HG02885 (cell line): ENCODE measurements at regions not wholly inside any gene's neighbourhood (a gene's known extent, or its start where the extent isn't known, plus 50 kb on each side); places are given as distances from the start of the nearest gene placed in this dataset.

ENCODE experiments used
- ATAC-seq: cut with Tn5 transposase; IDR thresholded peaks from one replicate; pipeline ENCODE4 v1.9.1; 2021; ENCODE audit warnings: mild to moderate bottlenecking; ENCODE audit not compliant: unreplicated experiment, poor library complexity

GRCh38 chr5:145158730-145159129 lies 676.4 kb downstream of the PRELID2 start:
- ATAC-seq, result no peak

DNA sequence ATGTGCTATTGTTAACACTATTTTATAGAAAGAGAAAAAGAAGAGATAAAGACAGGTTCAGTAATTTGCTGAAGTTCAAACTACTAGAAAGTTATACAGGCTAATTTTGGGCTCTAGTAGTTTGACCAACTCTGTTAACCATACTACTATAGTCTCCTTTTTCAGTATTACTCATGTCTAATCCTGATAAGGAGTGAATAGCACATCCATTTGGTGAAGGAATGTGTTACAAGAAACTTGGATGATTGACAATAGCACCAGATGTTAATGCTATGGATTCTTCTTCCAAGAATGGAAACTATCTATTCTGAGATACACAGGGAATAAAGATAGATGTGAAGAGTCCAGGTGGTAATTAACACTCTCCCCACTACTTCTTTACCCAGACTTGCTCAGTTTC lies 677.3 kb downstream of the PRELID2 start:
- no peak for ATAC-seq

GRCh38 chr5:145141534-145141933 lies 693.6 kb downstream of the PRELID2 start:
- no peak for ATAC-seq

DNA sequence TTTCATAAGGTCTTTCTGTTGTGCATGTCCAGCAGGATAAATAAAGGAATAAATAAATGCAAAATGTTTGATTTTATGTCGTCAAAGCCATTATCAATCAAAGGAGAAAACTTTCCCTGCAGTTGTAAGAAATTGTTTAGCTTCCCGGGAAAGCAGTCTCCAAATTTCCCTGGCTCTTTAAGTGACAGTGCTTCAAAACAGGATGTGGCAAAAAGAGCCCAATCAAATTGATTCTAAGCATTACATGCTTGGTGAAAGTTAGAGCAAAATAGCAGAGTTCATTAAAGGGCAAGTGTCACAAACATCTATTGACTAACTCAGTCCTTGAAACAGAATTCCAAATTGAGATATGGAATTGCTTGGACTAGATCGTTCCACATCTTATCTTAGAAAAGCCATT lies 704.1 kb downstream of the PRELID2 start:
- no peak for ATAC-seq

DNA sequence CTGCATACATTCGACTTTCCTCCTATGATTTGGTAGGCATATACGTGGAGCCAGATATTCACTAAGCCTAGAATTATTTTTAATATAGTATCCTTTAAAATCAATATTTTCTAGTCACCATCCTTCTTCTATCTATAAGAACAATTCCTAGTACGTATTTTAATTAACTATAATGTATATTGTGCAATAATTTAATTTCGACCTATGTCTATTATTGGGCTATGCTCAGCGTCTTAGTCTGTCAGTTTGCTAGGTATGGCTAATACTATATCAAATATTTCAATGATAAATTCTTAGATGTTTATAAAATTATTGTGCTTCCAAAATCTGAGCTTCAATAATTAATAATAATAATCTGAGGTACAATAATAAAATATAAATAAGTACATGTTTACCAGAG lies 705.3 kb downstream of the PRELID2 start:
- no peak for ATAC-seq

- ATAC-seq, result no peak
These were observed 710.3 kb downstream of the PRELID2 start for GRCh38 chr5:145124806-145125205.

DNA sequence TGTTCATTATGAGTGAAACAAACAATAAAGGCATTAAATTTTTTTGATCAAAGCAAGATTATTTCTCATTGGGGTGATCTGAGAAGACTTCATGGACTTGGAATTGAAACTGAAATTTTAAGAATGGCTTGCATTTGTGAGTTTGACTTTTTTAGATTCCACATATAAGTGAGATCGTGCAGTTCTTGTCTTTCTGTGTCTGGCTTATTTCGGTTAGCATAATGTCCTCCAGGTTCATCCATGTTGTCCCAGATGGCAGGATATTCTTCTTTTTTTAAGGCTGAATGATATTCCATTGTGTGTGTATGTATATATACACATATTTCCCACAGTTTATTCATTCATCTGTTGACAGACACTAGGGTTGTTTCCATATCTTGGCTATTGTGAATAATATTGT lies 716.5 kb downstream of the PRELID2 start:
- no peak for ATAC-seq

DNA sequence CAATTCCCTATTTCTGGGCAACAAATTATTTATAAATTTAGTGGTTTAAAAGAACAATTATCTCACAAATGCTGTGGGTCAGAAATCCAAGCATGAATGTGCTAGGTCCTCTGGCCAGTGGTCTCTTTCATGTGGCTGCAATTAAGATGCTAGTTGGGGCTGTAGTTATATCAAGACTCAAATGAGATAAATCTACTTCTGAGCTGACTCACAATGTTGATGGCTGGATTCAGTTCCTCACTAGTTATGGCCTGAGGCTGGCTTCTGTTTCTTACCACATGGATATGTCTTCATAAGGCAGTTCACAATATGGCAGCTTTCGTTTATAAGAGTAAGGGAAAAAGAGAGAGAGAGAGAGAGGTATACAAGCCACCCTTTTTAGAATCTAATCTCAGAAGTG lies 717.0 kb downstream of the PRELID2 start:
- ATAC-seq, result no peak

DNA sequence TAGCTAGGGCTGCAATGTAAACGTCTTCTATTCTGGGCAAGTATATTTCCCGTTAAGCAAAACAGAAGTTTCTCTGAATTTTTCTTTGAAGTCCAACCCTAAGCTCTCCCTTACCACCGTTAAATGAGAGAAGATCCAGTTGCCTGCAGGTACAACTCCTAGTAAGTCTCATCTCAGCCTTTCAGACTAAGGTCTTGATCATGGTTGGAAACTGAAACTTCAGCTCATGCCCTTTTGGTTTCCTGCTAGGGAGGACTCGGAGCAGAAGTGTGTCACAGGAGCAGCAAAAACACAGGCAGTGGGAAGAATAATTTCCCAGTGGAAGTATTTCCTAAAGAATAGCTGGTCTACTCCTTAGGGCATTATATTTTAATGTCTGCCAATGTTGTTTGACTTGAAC lies 717.9 kb downstream of the PRELID2 start:
- no peak for ATAC-seq

DNA sequence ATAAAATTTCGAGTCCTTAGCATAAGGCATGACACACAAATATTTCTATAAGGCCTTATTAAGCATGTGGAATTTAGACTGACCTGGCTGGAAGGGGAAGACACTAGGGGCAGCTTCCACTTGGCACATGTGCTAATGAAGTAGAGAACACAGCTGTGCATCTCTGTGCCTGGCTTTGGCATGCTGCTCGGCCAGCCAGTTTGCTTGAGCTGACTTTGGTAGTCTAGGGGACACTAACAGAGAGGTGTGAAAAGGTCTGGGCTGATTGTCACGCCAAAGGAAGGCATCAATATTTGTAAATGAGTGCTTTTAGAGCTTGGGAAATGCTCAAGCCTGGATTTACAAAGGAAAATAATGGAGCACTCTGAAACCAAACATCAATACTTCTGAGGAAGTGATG lies 723.7 kb downstream of the PRELID2 start:
- no peak for ATAC-seq

DNA sequence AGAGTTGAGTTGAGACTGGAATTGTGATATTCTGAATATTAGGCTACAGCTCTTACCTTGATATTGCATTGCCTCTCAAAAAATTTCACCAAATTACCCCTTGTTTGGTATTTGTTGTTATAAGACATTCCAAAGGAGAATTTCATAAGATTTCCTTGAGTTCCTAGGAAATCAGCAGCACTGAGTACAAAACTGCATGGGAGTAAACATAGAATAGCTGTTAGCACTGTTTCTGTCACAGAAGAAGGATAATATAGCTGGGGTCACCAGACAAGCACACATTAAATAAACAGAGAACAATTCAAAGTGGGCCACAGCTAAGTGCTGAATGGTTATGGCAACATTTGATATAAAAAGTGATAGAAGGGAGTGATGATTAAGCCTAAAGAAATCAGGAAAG lies 724.3 kb downstream of the PRELID2 start:
- no peak for ATAC-seq

GRCh38 chr5:145110181-145110580 lies 725.0 kb downstream of the PRELID2 start:
- no peak for ATAC-seq

GRCh38 chr5:145105384-145105783 lies 729.8 kb downstream of the PRELID2 start:
- no peak for ATAC-seq

GRCh38 chr5:145104106-145104505 lies 731.0 kb downstream of the PRELID2 start:
- no peak for ATAC-seq

GRCh38 chr5:145101246-145101645 lies 733.9 kb downstream of the PRELID2 start:
- ATAC-seq, result peak; percentile 51

DNA sequence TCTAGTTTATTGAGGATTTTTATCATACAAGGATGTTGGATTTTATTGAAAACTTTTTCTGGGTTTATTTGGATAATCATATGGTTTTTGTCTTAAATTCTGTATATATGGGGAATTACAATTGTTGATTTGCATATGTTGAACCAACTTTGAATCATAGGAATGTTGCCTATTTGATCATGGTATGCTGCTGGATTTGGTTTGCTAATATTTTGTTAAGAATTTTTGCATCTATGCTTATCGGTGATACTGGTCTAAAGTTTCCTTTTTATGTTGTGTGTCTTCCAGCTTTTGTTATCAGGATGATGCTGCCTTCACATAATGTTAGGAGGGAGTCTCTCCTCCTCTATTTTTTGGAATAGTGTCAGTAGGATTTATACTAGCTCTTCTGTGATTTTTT lies 745.0 kb downstream of the PRELID2 start:
- no peak for ATAC-seq

DNA sequence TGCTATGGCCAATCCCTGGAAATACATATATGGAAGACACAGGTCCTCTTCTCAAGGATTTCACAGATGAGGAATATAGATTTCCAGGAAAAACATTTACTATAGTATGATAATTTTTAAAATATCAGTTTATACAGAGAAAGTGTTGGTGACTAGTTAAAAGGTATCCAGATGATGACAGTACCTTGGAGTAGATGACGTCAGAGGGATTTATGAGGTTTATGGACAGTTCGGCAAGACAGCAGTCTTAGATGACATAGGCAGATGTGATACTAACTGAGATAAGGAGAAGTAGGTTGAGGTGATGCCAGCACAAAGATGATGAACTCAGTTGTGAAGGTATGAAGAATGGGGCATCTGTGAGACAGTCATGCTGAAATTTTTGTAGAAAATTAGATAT lies 750.3 kb downstream of the PRELID2 start:
- no peak for ATAC-seq

DNA sequence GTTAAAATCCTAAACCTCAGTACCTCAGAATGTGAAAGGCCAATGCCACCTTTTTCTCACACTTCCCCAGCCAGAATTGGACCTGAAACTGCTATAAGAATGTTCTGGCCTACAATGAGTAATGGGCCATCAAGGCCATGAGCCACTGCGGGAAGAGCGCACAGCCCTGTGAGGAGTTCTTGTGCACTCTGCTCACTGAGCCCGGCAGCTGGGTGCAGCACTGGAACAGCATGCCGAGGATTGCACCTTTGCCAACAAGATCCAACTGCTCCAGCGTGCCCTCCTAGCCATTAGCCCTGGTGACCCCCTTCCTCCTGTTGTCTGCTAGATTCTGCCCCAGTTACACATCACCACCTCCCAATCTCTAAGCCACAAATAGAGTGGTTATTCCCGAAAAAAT lies 758.1 kb downstream of the PRELID2 start:
- no peak for ATAC-seq

DNA sequence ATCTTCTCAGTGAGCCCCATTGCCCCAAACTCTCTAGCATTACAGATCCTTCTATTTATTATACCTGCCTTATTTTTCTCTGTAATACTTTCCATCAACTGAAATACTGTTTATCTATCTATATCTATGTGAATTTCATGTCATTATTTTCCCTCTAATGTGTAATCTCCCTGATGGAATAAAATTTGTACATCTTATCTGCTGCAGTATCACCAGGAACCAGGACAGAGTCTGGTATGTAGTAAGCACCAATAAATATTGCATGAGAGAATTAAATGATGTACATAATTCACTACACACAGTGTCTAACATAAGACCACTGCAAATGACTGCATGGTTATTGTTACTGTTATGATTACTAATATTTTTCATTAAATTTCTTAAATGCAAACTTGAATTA lies 759.1 kb downstream of the PRELID2 start:
- ATAC-seq, result no peak

DNA sequence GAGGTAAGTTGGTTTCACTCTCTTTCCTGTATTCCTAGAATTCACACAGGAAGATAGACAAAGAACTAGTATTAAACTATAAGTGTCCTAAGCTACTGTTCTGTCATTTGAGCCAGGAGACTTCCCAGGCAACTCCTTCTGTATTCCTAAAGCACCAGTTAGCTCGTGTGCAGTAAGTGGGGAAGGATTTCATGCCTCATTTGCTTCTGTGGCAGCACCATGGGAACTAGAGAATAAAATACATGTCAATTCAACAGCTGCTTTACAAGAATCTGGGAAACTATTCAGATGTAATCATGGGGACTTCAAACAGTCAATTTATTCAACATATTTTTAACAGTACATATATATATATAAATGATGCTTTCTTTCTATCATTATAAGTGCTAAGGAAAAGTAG lies 762.3 kb downstream of the PRELID2 start:
- no peak for ATAC-seq

DNA sequence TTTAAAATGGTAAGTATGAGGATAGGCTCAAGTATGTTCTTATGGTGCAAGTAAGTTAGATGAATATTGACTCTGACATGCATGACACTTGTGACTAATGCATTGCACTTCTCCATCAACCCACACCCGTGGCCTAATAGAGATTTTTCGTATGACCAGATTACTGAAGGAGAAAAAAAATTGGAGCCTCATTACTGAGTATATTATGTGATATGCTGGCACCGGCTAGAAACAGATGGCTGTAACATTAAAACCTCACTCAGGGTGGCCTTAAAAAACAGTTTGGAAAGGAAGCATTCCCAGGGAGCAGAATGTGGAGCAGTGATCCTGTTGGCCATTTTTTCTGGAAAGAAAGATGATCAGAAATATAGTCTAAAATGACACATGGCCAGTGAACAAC lies 766.4 kb downstream of the PRELID2 start:
- no peak for ATAC-seq

DNA sequence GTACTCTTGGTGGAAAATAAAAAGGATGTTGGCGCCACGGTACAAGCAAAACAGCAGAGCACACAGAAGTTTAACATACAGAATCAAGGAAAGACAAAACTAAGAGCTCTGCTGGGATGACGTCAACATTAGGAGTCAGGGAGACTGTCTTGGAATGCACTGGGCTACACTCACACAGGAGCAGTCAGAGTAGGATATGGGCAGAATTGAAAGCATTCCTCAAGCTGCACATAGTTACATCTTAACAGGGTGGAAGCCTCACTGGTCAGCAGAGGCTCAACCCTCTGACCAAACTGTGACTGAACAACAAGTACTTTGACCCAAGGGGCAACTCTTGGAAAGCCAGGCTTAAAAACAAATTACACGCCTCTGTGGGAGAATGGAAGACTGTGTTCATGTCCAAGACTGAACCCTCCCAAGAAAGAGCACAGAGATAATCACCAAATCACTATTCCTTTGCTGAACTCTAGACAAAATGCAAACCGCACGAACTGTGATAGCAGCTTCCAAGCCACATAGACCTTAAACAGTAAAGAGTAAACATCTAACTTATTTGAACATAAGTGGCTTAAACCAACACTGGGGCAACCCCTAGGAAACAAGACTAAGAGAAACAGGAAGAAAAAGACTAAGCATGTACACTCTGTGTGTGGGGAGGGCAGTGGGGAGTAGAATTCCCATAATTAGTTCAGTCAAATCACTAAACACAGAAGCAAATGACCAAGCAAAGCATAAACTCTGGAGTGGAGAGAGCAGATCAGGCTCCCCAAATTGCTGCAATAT lies 772.7 kb downstream of the PRELID2 start:
- no peak for ATAC-seq

DNA sequence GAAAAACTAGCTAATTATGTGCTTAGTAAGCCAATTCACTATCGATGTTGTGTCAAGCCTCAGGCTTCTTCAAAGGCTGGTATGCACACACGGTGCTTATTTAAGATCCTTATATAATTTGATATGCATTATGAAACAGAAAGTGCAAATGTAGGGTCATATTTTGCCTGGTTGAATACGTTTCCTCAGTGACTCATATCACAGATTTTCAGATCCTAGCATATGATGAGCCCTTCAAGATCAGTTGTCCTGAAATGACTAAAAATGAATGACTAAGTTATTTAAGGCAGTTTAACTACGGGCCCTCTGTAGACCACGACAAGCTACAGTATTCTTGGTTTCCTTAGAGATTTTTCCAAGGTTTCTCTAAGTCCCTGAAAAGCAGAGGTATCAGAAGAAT lies 778.3 kb downstream of the PRELID2 start:
- peak; percentile 99 for ATAC-seq
